GM19043 (cell line): ENCODE measurements at regions not wholly inside any gene's neighbourhood (a gene's known extent, or its start where the extent isn't known, plus 50 kb on each side); places are given as distances from the start of the nearest gene placed in this dataset.
"Not testable (repeated sequence)": the region's sequence is repeated elsewhere in the genome, so short reads cannot be mapped to it uniquely, and the experiment has no call there.

Experiments
- ATAC-seq: cut with Tn5 transposase; IDR thresholded peaks from one replicate; pipeline ENCODE4 v1.9.1; 2021; ENCODE audit warnings: low read depth; ENCODE audit not compliant: unreplicated experiment

DNA sequence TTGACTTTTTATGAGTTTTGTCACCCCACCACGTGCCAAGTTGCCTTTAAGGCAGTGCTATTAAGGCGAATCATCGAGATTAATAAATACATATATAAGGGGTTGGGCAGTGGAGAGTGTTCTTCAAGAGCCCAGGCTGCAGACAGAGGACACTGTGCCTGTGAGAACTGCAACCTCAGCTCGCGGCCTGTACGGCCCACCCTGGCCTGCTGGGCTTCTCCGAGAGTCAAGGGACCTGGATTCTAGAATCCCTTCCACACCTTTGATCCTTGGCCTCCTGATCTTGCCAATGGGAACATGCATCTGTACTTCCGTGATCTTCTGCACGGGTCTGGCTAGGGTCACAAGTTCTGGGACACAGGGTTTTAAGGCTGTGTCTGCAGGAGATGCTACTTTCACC lies 54.5 kb downstream of the IRX5 start:
- ATAC-seq: no peak

DNA sequence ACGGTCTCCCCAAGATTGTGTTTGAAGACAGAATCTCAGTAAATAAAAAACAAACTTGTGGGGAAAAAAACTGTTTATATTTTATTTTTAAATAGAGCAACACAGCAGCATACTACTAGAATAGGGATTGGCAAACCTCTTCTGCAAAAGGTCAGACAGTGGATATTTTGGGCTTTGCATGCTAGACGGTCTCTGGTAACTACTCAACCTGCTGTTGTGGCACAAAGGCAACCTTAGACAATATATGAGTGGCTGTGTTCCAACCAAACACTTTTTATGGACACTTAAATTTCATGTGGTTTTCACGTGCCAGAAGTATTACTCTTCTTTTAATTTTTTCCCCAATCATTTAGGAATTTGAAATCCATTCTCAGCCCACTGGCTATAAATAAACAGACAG lies 55.0 kb downstream of the IRX5 start:
- ATAC-seq: no peak

DNA sequence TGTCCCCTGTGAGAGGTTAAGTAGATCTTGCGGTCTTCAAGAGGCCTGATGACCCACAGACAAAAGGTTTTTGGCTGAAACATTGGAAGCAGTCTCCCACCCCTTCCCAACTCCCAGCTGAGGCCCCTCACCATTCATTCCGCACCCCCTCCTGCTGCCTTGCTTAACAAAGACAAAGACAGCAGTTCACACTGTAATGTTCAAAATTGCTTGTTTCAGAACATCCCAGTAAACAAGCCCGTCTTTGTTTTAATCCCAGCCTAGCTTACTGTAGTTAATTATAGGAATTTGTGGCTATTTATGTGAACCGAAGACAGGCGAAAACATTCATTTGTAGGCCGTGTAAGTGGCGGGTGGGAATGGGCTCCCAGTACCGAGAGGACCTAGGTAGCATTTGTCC lies 55.7 kb downstream of the IRX5 start:
- no peak for ATAC-seq

GRCh38 chr16:54987081-54987480 lies 56.4 kb downstream of the IRX5 start:
- ATAC-seq: no peak

- no peak for ATAC-seq
Observed at GRCh38 chr16:54991525-54991924, 60.9 kb downstream of the IRX5 start.

DNA sequence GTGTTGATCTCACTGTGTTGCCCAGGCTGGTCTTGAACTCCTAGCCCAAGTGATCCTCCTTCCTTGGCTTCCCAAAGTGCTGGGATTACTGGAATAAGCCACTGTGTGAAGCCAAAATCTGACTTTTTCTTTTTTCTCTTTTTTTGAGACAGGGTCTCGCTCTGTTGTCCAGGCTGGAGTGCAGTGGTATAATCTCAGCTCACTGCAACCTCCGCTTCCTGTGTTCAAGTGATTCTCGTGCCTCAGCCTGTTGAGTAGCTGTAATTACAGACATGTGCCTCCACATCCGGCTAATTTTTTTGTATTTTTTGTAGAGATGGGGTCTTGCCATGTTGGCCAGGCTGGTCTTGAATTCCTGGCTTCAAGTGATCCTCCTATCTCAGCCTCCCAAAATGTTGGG lies 61.3 kb downstream of the IRX5 start:
- ATAC-seq: not testable (repeated sequence)

DNA sequence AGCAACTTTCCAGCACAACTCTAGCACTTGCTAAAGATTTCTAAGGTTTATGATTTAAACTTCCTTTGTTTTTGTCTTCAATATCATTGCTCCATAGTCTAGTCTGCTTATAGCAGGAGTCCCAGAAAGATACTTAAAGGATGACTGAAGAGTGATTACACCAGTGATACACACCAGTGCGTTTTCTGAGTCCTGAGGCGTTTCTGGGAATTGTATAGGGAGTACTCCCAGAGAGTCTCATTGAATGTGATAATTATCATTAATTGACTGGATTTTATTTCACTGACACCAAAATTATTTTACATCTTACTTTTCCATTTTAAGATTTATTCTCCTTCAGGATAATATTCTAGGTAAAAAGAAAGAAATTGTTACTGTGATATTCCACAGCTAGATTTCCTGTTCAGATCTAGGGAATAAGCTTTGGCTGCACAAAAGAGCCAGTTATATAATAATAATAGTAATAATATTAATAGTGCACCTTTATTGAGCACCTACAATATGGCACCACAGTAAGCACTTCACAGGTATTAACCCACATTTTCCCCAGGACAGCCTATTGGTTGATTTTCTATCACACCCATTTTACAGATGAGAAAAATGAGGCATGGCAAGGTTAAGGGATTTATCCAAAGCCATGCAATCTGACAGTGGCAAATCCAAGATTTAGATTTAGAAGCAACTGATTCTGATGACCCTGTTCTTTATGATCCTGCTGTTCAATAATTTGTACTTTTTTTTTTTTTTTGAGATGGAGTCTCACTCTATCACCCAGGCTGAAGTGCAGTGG lies 62.6 kb downstream of the IRX5 start:
- no peak for ATAC-seq

GRCh38 chr16:54996186-54996585 lies 65.5 kb downstream of the IRX5 start:
- no peak for ATAC-seq

- no peak for ATAC-seq
Observed at GRCh38 chr16:54998834-54999233, 68.2 kb downstream of the IRX5 start.

GRCh38 chr16:54999481-54999880 lies 68.8 kb downstream of the IRX5 start:
- no peak for ATAC-seq

- ATAC-seq: no peak
Observed at GRCh38 chr16:55000595-55000994, 69.9 kb downstream of the IRX5 start.

DNA sequence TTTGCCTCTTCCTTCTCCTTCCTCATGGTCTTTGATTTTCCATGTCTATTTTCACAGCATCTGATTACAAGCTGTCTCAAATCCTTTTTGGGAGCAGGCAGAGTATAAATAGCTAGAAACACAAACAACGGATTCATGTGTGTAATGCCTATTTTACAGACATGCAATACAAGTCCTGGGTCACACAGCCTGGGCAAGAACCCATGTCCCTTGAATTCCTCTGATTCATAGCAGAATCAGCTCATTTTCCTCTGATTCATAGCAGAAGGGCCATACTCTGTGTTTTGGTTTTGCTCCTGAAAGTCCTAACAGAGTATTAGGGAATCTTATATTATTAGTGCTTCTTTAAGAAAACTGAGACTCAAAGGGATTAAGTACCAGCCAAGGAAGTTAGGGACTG lies 71.3 kb downstream of the IRX5 start:
- ATAC-seq: no peak

GRCh38 chr16:55002419-55002818 lies 71.8 kb downstream of the IRX5 start:
- no peak for ATAC-seq

DNA sequence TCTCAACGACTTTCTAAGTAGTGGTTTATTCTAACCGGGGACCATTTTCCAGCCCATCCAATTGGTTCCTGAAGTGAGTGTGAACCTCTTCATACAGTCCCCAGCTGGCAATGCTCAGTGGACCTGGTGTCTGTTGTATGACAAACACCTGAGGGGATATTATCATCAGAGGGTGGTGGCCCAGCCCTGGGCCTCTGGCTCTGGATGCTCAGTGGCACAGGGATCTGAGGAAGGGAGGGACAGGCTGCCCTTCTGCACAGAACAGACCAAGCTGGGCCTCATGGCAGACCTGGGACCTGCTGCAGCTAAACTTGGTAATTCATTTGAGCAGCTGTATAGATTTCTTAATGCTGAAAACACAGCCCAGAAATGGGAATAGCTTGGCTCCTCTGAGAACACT lies 72.6 kb downstream of the IRX5 start:
- ATAC-seq: no peak

DNA sequence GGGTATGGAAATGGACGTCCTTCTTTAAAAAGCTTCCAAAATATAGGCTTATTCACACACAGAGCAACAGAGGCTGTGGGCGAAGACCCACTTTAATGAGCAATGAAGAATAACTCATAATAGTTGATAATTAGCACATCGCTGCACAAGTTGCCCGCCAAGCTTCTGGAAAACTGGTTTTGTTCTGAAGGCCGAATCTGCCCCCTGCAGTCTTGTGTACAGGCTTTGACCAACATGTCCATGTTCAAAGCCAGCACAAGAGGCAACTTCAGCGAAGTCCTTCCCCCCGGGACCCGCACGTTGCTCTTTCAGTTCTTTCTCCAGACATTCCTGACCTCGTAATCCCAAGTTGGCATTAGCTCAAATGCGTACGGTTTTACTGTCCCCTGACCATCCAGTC lies 73.3 kb downstream of the IRX5 start:
- ATAC-seq: no peak

DNA sequence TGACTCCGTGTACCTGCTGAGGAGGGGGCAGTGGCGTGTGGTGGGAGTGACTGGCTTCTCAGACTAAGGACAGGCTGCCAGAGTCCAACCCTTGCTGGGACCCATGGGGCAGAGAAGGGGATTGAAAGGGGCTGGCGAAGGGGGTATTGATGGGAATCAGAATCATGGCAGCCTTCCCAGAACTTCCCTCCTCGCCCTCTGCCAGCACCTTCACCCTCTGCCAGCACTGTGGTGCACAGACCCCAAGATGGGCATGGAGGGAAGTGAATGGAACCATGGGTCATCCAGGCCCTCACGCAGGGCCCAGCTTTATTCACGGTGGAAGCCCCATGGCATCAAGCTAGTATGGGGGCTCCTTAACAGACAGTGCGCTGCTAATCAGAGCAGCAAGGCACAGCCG lies 76.8 kb downstream of the IRX5 start:
- ATAC-seq: no peak

DNA sequence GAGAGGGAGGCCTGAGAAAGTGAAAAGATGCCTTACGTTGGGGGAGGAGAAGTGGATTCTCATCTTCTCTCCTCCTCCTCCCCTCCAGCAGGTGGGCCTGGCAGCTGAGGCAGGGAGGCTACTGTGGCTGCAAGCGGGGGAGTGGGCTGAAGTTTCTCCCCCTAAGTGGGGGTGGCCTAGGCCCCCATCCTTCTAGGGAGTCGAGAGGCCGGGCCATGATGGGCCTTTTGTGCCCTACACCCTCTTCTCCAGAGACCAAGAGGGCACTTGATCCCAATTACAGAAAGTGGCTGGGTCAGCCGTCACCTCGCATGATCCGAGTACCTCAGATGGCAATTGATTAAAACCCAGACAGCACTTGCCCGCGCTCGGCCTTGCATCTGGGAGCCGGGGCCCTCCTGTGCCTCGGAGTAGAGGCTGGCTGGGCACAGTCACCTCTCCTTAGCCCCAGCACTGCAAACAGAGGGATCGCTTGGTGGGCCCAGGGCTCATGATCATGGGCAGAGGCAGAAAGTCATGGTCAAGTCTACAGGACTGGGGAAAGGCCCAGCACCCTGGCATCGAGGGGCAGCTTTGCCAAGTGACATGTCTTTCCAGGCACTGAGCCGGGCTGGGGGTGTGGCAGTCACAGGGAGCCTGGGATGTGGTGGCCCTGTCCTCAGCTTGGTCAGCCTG lies 78.3 kb downstream of the IRX5 start:
- no peak for ATAC-seq

- ATAC-seq: no peak
Observed at GRCh38 chr16:55009581-55009980, 78.9 kb downstream of the IRX5 start.

- no peak for ATAC-seq
Observed at GRCh38 chr16:55010492-55011160, 80.0 kb downstream of the IRX5 start.

GRCh38 chr16:55012362-55012761 lies 81.7 kb downstream of the IRX5 start:
- ATAC-seq: no peak

DNA sequence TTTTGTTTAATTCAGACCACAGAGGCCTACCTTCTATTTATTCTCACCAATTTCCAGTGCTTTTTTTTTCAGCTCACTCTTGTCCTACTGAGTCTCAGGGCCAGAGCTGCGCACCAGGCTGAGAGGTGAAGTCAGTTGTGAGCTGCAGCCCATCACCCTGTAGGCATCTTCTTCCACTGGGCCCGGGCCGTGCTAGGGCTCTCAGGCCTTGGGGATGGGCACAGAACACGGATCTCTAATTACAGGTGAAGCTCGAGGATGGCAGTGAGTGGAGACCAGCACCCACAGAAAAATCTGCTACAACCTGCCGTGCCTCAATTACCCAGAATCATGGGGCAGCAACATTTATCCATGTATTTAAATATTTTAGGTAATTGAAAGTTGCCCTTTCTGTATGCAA lies 82.1 kb downstream of the IRX5 start:
- ATAC-seq: no peak

DNA sequence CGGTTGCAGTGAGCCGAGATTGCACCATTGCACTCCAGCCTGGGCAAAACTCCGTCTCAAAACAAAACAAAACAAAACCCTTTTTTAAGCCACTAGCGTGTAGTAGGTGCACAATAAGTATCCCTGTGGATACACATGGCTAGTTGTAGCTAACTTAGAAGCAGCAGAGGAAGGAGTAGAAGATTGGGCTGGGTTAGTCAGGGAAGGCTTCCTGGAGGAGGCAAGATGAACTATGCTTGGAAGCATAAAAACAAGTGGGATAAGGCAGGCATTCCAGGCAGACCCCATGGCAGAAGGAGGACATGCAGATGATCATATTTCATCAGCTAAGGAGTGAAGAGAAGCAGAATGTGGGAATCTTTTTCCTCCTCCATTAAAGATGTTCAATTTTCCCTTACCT lies 83.4 kb downstream of the IRX5 start:
- ATAC-seq: no peak
